ENCODE measurements at regions not wholly inside any gene's neighbourhood (a gene's known extent, or its start where the extent isn't known, plus 50 kb on each side); places are given as distances from the start of the nearest gene placed in this dataset.

DNA sequence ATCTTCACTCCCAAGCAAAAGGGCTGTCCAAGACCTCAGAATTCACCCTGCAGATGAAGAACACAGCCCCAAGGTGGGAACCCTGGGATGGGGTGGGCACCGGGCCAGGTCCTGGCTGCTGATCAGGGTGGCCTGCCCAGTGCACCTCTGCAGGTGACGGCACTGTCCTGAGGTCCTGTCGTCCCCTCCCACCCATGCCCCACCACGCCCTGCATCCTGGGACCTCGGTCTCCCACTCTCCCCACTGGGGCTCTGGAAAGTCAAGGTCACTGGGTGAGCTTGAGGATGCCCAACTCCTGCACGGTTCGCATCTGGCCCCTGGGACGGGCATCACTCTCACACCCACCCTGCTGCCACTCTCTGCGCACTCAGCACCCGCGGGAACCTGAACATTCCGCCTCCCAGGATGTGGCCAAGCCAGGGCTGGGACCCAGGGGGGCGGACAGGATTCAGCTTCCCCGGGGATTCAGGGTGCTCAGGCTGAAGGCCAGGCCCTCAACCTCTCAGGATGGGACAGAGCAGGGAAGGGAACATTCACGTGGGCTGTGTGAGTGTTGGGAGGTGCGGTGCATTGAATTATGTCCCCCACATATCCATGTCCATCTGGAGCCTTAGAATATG is 115.9 kb downstream of the CPZ start:
- H4K8ac ChIP-seq (ENCODE audit: extremely low read depth, insufficient read depth, low read length), result no peak overlapping the region
- no peak overlapping the region for H2AK5ac ChIP-seq (ENCODE audit: low read depth, low read length)
- CTCF ChIA-PET (ENCODE audit: partially characterized antibody), result interaction anchor here (0.6 kb wide), 2 partner anchors 113 to 1243 kb away, joined by 3 read pairs; no protein-coding TSS in a partner anchor
- H3K23ac ChIP-seq (ENCODE audit: insufficient read length), result no peak overlapping the region
- no peak overlapping the region for H3K4me3 ChIP-seq (ENCODE audit: extremely low read depth in 1 of 4, insufficient read depth in 2 of 4, low read depth in 3 of 4, low read length in 4 of 4)
- TF ChIP-seq SP4 (IDR thresholded peaks at IDR 0.05; ENCODE audit: low read length) (no peak), BCL11A (IDR thresholded peaks at IDR 0.05; ENCODE audit: low read depth in 2 of 2, low read length in 2 of 2) (no peak), SP2 (IDR thresholded peaks at IDR 0.05; ENCODE audit: low read length) (no peak), MAX (IDR thresholded peaks at IDR 0.05) (no peak), TAF1 (IDR thresholded peaks at IDR 0.05; ENCODE audit: low read depth, low read length) (no peak)
- H3K36me3 ChIP-seq (ENCODE audit: control insufficient read depth in 2 of 4, insufficient read depth in 4 of 4, low read length in 3 of 4), result no peaks in the 10 kb centered on the region
- H3K9ac ChIP-seq (replicated peaks in 1 of 4; ENCODE audit: extremely low read depth in 1 of 4, low read depth in 3 of 4, low read length in 3 of 4), result no peak overlapping the region
- H3K9me3 ChIP-seq (ENCODE audit: insufficient read depth in 2 of 2, low read depth in 1 of 2, low read length in 1 of 2), result peaks cover 0 to 10% of the 10 kb centered on the region in 2 experiments; a peak in 2 of 4 replicates
- H3K4me1 ChIP-seq (replicated peaks in 1 of 4; ENCODE audit: control insufficient read depth in 3 of 4, insufficient read depth in 4 of 4, low read length in 3 of 4), result peaks cover 0 to 9% (median 2%) of the 10 kb centered on the region in 4 experiments; a peak in 5 of 7 replicates
- H3K79me2 ChIP-seq (ENCODE audit: control insufficient read depth in 1 of 2, insufficient read depth in 2 of 2, low read length in 2 of 2), result no peaks in the 10 kb centered on the region
- POLR2A ChIA-PET (ENCODE audit: partially characterized antibody), result no interaction called here
- H4K5ac ChIP-seq (ENCODE audit: insufficient read length, low read depth, low read length), result no peak overlapping the region
- H4K20me1 ChIP-seq (replicated peaks in 1 of 2; ENCODE audit: control insufficient read depth in 1 of 2, insufficient read depth in 2 of 2, low read length in 2 of 2), result no peaks in the 10 kb centered on the region
- H2AFZ ChIP-seq (ENCODE audit: low read length), result no peak overlapping the region
- H3K56ac ChIP-seq (replicated peaks; ENCODE audit: insufficient read length, low read depth, low read length), result no peak overlapping the region
- no peak overlapping the region for H3K4ac ChIP-seq (replicated peaks; ENCODE audit: insufficient read length, low read depth, low read length)
- WGBS, 2 experiments (ENCODE audit: extremely low coverage in 1 of 2, insufficient coverage in 1 of 2, insufficient read length in 1 of 2, insufficient replicate concordance in 2 of 2, low coverage in 1 of 2, low lambda C conversion rate in 2 of 2, missing lambda C conversion rate in 1 of 2), result 95% methylated on average over 13 of the region's 16 CpGs; no CpG with 5 or more reads in 1 of the 2 experiments
- no peak overlapping the region for H3K18ac ChIP-seq (ENCODE audit: extremely low read depth, low read length)
- H4K91ac ChIP-seq (replicated peaks; ENCODE audit: insufficient read length, low read length), result no peak overlapping the region
- no peaks in the 10 kb centered on the region for H3K23me2 ChIP-seq (ENCODE audit: low read depth, low read length)
- no peak overlapping the region for H2BK5ac ChIP-seq (ENCODE audit: low read depth, low read length)
- H2BK20ac ChIP-seq (ENCODE audit: low read length), result no peak overlapping the region
- FAIRE-seq (no peak), DNase-seq (ENCODE audit: low read depth in 1 of 2, low spot score in 2 of 2) (peak in 1 of 2 experiments; percentile 23)
- no peak overlapping the region for H2BK15ac ChIP-seq (ENCODE audit: low read length)
- H3K27me3 ChIP-seq (replicated peaks in 1 of 4; ENCODE audit: control insufficient read depth in 3 of 4, extremely low read depth in 1 of 4, insufficient read depth in 3 of 4, low read length in 3 of 4), result no peaks in the 10 kb centered on the region
- H3K14ac ChIP-seq (ENCODE audit: insufficient read length), result no peak overlapping the region
- no peak overlapping the region for H3K4me2 ChIP-seq (ENCODE audit: insufficient read depth in 1 of 2, low read depth in 2 of 2, low read length in 2 of 2)
- no peak overlapping the region for H3K27ac ChIP-seq (ENCODE audit: low read depth, low read length)
- no peak overlapping the region for H2BK12ac ChIP-seq (ENCODE audit: low read depth, low read length)
- no peaks in the 10 kb centered on the region for H3K79me1 ChIP-seq (ENCODE audit: low read depth, low read length)
- no peak overlapping the region for H2BK120ac ChIP-seq (replicated peaks; ENCODE audit: low read depth, low read length)

Measured in H1 (cell line).